OCI-LY1 (cell line): ENCODE measurements at regions not wholly inside any gene's neighbourhood (a gene's known extent, or its start where the extent isn't known, plus 50 kb on each side); places are given as distances from the start of the nearest gene placed in this dataset.

ENCODE experiments used
- H2AFZ ChIP-seq: fragments of 200-600 bp; sonication (generic), shearing (Covaris generic); 2 replicates; pipeline ENCODE4 v1.6.0; 2014; ENCODE audit warnings: antibody characterized with exemption, mild to moderate bottlenecking, low read length
- H3F3A ChIP-seq: fragments of 200-600 bp; sonication (generic), shearing (Covaris generic); 2 replicates; pipeline ENCODE4 v1.6.0; 2014; ENCODE audit warnings: mild to moderate bottlenecking, antibody characterized with exemption, low read length, moderate library complexity; ENCODE audit not compliant: insufficient read depth
- H3K27ac ChIP-seq: fragments of 200-600 bp; sonication (generic); 2 replicates; pipeline ENCODE4 v1.5.1; 2014; ENCODE audit warnings: low read length, mixed run types, mild to moderate bottlenecking, low read depth; ENCODE audit not compliant: poor library complexity, severe bottlenecking
- H3K27me3 ChIP-seq: fragments of 200-600 bp; sonication (generic); 2 replicates; pipeline ENCODE4 v1.6.0; 2014; ENCODE audit warnings: antibody characterized with exemption, mild to moderate bottlenecking, low read length, moderate library complexity; ENCODE audit not compliant: insufficient read depth
- H3K36me3 ChIP-seq: fragments of 200-600 bp; sonication (generic); 2 replicates; pipeline ENCODE4 v1.6.1; 2014; ENCODE audit warnings: mild to moderate bottlenecking, antibody characterized with exemption, low read length, moderate library complexity, mixed read lengths; ENCODE audit not compliant: insufficient read depth
- H3K4me1 ChIP-seq: fragments of 200-600 bp; sonication (generic); 2 replicates; pipeline ENCODE4 v1.5.1; 2014; ENCODE audit warnings: mild to moderate bottlenecking, low read length, moderate library complexity; ENCODE audit not compliant: insufficient read depth, severe bottlenecking
- H3K4me2 ChIP-seq: fragments of 200-600 bp; sonication (generic), shearing (Covaris generic); 2 replicates; pipeline ENCODE4 v1.6.1; 2014; ENCODE audit warnings: low read length
- H3K4me3 ChIP-seq: fragments of 200-600 bp; sonication (generic); 2 replicates; pipeline ENCODE4 v1.5.1; 2014; ENCODE audit warnings: low read length, low read depth, mild to moderate bottlenecking, mixed read lengths; ENCODE audit not compliant: poor library complexity, severe bottlenecking
- H3K79me2 ChIP-seq: fragments of 200-600 bp; shearing (Covaris generic); 2 replicates; pipeline ENCODE4 v1.6.1; 2016; ENCODE audit warnings: mixed run types, low read length, mixed read lengths; ENCODE audit not compliant: insufficient read depth
- H3K9ac ChIP-seq: fragments of 200-600 bp; sonication (generic), shearing (Covaris generic); 2 replicates; pipeline ENCODE4 v1.6.1; 2014; ENCODE audit warnings: mild to moderate bottlenecking, low read length, mixed read lengths
- H3K9me2 ChIP-seq: fragments of 200-600 bp; sonication (generic), shearing (Covaris generic); 2 replicates; pipeline ENCODE4 v1.6.1; 2014; ENCODE audit warnings: low read depth, mild to moderate bottlenecking, low read length, mixed read lengths
- H3K9me3 ChIP-seq: fragments of 200-600 bp; shearing (Covaris generic); 2 replicates; pipeline ENCODE4 v1.6.1; 2014; ENCODE audit warnings: low read length, mixed read lengths
- H4K20me1 ChIP-seq: fragments of 200-600 bp; sonication (generic), shearing (Covaris generic); 2 replicates; pipeline ENCODE4 v1.6.0; 2016; ENCODE audit warnings: mild to moderate bottlenecking, low read length; ENCODE audit not compliant: insufficient read depth
- CTCF ChIP-seq: fragments of 200-600 bp; sonication (generic), shearing (Covaris generic); IDR thresholded peaks from 2 replicates; pipeline ENCODE4 v1.5.1; 2017; ENCODE audit warnings: mild to moderate bottlenecking, antibody characterized with exemption, low read length, moderate library complexity, mixed read lengths
- EZH2 ChIP-seq: fragments of 200-600 bp; sonication (generic), shearing (Covaris generic); IDR thresholded peaks from 2 replicates; pipeline ENCODE4 v1.8.0; 2017; ENCODE audit warnings: borderline replicate concordance, mixed run types, mild to moderate bottlenecking, antibody characterized with exemption, low read length, moderate library complexity, mixed read lengths

DNA sequence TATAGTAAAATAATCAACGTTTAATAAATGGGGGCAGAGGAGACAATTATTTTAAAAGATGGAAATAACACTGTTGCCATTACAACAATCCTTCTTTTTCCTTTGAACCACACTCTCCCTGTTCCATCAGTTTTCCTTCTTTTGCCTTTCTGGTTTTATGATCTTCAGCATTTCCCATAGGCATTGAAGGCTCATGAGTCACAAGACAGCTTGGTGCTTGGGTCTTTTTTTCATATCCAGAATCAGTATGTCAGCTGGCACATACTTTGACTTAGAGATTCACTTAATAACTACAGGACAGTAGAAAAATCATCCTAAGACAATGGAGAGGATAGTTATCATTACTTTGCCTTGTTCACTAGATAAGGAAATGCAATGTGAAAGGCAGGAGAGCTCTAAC lies 521.6 kb upstream of the TSPY4 start:
- Histone ChIP-seq H2AFZ (no peak overlapping the region), H3K9me3 (no peaks in the 10 kb centered on the region), H3K4me1 (no peaks in the 10 kb centered on the region), H3K36me3 (no peaks in the 10 kb centered on the region), H3K9me2 (no peaks in the 10 kb centered on the region), H3K27ac (no peak overlapping the region), H3K79me2 (no peaks in the 10 kb centered on the region), H4K20me1 (no peaks in the 10 kb centered on the region), H3K9ac (no peak overlapping the region), H3K4me3 (no peak overlapping the region), H3K4me2 (no peak overlapping the region), H3K27me3 (no peaks in the 10 kb centered on the region), H3F3A (no peaks in the 10 kb centered on the region)
- TF ChIP-seq EZH2 (no peak), CTCF (no peak)

DNA sequence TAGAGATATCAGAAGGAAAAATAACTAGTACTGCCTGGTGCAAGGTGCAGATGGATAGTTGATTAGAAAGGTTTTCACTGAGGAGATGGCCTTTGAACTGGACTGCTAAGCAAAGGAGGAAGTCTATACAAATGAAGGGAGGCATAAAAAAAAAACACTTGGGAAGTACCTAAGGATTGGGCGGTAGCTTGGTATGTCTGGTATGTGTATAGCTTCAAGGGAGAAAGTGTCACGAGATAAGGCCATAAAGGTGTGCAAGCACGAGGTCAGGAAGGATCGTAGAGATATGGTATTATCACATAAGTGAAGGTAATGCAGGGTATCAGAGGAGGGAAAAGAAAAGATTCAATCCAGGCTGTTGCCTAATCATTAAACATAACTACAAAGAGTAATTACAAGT lies 517.2 kb upstream of the TSPY4 start:
- Histone ChIP-seq H3F3A (no peaks in the 10 kb centered on the region), H3K9ac (no peak overlapping the region), H3K27me3 (no peaks in the 10 kb centered on the region), H3K9me2 (no peaks in the 10 kb centered on the region), H3K36me3 (no peaks in the 10 kb centered on the region), H3K4me3 (no peak overlapping the region), H4K20me1 (no peaks in the 10 kb centered on the region), H3K9me3 (no peaks in the 10 kb centered on the region), H3K4me2 (no peak overlapping the region), H2AFZ (no peak overlapping the region), H3K27ac (no peak overlapping the region), H3K79me2 (no peaks in the 10 kb centered on the region), H3K4me1 (no peaks in the 10 kb centered on the region)
- TF ChIP-seq CTCF (no peak), EZH2 (no peak)

GRCh38 chrY:8821106-8821505 lies 516.2 kb upstream of the TSPY4 start:
- Histone ChIP-seq H3K4me1 (no peaks in the 10 kb centered on the region), H4K20me1 (no peaks in the 10 kb centered on the region), H3K79me2 (no peaks in the 10 kb centered on the region), H3K27me3 (no peaks in the 10 kb centered on the region), H3K9me3 (no peaks in the 10 kb centered on the region), H3K9me2 (no peaks in the 10 kb centered on the region), H3K9ac (no peak overlapping the region), H3F3A (no peaks in the 10 kb centered on the region), H3K27ac (no peak overlapping the region), H2AFZ (no peak overlapping the region), H3K36me3 (no peaks in the 10 kb centered on the region), H3K4me3 (no peak overlapping the region), H3K4me2 (no peak overlapping the region)
- TF ChIP-seq CTCF = no peak
- TF ChIP-seq EZH2 = no peak
